ENCODE measurements at regions not wholly inside any gene's neighbourhood (a gene's known extent, or its start where the extent isn't known, plus 50 kb on each side); places are given as distances from the start of the nearest gene placed in this dataset.

GRCh38 chr20:51132279-51132678 lies 109.4 kb upstream of the KCNG1 start:
- TF ChIP-seq CTCF (IDR thresholded peaks at IDR 0.05) (no peak), EZH2phosphoT487 (IDR thresholded peaks at IDR 0.05) (no peak), EZH2 (IDR thresholded peaks at IDR 0.05) (no peak)
